Epidermal melanocyte (primary cell): ENCODE measurements at regions not wholly inside any gene's neighbourhood (a gene's known extent, or its start where the extent isn't known, plus 50 kb on each side); places are given as distances from the start of the nearest gene placed in this dataset.

Source experiments
- DNase-seq: peaks from one replicate; pipeline ENCODE4 v3.0.0; 2011; ENCODE audit warnings: low spot score; ENCODE audit not compliant: insufficient read length

- no peak for DNase-seq
These were observed 301.1 kb upstream of the RND3 start for GRCh38 chr2:150788426-150789140.

GRCh38 chr2:150787353-150788093, 300.1 kb upstream of the RND3 start:
- peak; percentile 44 for DNase-seq

DNA sequence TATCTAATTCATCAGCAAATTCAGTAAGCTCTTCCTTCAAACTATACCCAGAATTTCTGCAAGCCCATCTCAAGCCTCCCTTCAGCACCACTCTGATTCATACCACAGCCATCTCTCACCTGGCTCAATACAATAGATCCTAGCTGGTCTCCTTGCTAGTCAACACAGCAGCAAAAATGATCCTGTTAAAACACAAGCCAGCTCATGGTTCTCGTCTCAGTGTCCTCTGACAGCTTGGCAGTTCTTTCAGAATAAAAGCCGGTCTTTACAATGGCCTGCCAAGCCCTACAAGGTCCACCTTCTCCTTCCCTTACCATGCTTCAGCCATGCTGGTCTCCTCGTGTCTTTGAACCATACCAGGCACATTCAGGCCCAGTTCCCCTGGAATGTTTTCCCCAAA, 296.9 kb upstream of the RND3 start:
- no peak for DNase-seq

DNA sequence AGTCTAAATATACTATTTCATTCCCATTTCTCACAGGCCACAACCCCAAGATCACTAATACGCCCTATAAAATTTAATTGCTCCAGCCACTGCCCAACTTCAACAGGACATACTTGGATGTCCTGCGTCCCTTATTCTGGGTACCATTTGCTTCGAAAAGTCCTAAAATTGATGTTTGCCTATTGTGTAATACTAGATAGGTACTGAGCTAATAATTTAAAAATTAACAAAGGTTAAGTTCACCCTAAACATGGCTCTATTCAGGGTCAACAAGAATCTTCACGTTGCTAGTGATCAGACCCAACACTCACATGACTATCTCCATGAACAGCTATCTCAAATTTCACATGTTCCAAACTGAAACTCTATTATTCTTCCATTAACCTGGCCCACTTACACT, 296.4 kb upstream of the RND3 start:
- no peak for DNase-seq

DNA sequence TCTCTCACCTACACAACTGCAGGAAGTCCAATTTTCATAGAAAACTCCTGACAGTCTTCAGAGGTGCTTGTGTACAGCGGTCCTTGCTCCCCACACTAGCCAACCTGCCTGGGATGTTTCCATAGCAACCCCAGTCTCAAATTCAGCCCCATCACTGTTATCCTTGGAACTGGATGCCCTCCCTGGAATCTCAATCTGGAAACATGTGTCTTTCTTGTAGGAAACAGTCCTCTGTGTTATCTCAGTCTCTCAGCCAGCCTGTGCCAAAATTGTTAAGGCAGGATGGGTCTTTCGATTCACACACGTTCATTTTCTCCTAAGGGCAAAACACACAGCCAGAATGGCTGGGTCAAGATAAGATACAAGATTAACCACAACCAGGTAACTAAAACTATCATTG, 295.5 kb upstream of the RND3 start:
- no peak for DNase-seq

GRCh38 chr2:150782613-150783012, 295.1 kb upstream of the RND3 start:
- no peak for DNase-seq

GRCh38 chr2:150781142-150781541, 293.7 kb upstream of the RND3 start:
- no peak for DNase-seq

DNA sequence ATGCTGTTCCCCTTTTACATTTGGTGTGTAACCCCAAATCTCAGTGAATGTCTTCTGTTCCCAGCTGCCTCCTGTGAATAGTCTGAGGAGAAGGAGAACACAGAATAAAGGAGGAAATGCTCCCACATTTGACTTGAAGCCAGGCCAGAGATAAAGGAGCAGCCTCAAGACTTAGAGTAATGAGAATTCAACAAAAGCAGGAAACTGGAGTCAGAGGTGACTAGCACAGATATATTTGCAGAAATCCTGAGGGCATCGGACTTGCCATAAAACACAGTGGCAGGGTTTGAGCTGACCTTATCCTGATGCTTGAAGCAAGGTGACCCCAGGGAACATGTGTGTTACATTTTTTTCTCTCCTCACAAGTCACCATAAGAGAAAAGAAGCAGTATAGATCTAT, 291.4 kb upstream of the RND3 start:
- no peak for DNase-seq

DNA sequence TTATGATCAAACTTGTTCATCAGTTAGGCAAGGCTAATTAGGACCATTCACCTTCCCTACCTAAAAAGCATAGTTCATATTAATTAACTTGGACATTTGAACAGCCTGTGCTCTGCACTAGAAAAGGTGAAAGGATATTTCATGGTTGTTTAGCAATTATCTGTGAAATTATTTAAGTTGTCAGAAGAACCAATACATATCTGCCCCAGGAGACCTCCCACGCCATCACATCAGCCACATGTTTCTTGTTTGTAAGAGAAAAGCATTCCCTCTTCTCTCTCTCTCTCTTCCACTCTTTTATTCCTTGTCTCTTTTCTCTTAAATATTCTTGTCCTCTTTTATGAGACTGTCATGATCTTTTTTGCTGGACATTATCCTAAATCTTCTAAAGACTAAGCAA, 282.0 kb upstream of the RND3 start:
- DNase-seq: no peak

GRCh38 chr2:150767991-150768746, 280.7 kb upstream of the RND3 start:
- no peak for DNase-seq

GRCh38 chr2:150762571-150762970, 275.1 kb upstream of the RND3 start:
- no peak for DNase-seq

GRCh38 chr2:150759531-150759930, 272.1 kb upstream of the RND3 start:
- no peak for DNase-seq

DNA sequence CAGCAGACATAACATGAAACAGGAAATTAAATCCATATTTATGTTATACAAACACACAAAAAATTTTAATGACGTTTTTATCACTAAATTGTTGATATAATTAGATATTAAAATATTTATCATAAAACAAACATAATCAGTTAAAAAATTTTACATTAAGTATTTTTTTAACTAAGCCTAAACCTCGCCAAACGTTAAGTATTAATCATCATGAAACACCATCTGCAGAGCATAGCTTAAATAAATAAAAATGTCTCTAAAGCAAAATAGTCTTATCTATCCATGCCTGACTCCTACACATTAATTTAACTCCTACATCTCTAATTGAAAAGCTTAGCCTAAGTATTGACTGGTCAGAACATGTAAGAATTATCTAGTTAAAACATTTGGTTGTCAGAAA, 271.6 kb upstream of the RND3 start:
- no peak for DNase-seq

DNA sequence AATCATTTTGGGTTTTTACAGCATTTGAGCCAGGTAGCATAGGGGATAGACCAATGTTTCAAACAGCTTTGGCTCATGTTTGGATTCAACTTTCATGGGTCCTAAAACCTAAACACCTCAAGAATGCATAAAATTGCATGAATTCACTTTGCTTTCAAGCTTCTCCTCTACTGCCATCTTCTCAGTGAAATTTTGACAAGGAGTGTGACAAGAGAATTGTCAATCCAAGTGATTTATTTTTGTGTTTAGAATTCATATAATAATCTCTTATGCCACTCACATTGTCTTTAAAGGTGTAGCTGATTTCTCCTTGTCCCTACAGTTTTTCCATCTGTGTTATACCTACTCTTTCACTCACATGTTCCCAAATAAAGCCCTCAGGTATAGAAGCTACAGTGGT, 264.8 kb upstream of the RND3 start:
- no peak for DNase-seq

- no peak for DNase-seq
These were observed 263.3 kb upstream of the RND3 start for GRCh38 chr2:150750720-150751119.

DNA sequence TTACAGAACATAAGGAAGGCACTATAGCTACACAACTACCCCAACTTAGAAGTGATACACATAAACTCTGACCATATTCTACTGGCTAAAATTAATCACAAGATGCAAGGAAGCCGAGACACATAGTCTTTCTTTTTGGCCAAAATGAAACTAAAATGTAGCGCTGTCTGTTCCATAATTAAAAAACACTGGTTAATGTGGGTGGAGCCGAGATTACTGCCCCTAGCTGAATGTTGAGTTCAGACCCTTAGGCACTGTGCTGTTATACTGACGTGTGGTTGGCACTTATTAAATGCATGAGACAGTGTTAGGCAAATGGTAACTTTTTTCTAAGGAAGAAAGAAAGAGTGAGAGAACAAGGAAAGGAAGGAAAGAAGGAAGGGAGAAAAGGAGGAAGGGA, 254.6 kb upstream of the RND3 start:
- DNase-seq: no peak

DNA sequence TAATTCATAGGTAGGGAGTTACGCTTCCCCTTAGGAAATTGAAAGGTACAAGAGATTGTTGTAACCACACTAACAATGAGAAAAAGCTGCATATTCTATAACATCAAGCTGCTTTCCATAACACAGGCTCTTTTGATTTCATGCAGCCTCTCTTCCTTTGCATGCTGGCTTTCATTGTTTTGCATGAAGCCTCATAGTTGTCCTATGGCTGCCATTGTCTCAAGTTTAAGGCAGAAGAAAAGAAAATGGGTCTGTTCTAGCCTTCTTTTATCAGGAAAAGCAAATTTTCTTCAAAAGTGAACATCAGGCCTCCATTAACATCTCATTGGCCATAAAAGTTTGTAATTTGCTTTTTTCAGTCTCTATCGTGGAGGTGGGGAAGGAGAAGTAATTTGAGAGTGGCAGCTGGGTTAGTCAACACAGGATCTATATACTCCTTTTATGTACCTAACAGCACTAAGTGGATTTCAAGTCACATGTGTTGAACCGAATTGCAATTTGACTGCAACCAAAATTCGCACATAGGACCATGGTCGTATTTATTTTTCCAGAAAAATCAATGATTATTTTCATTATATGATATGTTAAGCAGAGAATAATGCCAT, 248.5 kb upstream of the RND3 start:
- no peak for DNase-seq

DNA sequence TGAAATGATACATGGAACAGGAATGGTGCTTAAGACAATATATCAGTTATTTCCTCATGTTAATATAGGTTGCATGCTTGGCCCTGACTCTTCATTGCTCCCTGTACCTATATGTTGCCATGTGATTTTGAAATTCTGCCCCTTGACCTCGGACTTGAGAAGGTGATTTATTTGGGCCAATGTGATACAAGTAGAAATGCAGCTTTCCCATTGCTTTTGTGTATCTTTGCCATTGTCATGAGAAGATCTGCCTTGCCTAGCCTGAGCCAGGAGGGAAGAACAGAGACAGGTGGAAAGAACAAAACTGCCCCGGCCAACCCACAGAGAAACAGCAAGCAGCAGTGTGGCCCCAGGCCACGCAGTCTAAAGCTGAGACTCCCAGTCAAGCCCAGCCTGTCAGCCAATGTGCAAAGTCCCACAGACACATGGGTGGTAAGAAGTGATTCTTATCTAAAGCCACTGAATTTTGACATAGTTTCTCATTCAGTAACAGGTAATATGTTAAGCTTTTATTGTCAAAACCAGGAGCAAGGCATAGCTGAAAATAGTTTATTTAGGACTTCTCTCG, 245.7 kb upstream of the RND3 start:
- no peak for DNase-seq

DNA sequence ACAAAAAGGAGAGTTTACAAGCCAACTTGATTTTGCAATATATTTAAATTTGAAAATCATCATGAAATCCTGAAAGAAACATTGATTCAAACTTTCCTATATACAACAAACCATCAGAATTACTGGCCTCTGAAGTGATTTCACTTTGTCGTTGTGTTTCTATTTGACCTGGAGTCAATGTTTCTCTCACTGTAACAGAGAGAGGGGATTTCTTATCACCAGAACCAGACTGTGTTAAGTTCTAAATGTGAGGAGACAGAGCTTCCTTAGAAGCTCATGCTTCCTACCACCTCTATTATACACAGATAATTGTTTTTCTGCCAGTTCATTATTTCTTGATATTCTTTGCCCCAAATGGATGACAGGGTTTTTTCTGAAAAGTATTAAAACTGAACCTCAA, 245.0 kb upstream of the RND3 start:
- DNase-seq: no peak

- DNase-seq: no peak
These were observed 244.6 kb upstream of the RND3 start for GRCh38 chr2:150732064-150732463.

- no peak for DNase-seq
These were observed 242.1 kb upstream of the RND3 start for GRCh38 chr2:150729495-150729955.

GRCh38 chr2:150718280-150718679, 230.8 kb upstream of the RND3 start:
- DNase-seq: no peak
